HG03354 (cell line): ENCODE measurements at regions not wholly inside any gene's neighbourhood (a gene's known extent, or its start where the extent isn't known, plus 50 kb on each side); places are given as distances from the start of the nearest gene placed in this dataset.
"Not testable (repeated sequence)": the region's sequence is repeated elsewhere in the genome, so short reads cannot be mapped to it uniquely, and the experiment has no call there.

Experiments
- ATAC-seq: cut with Tn5 transposase; IDR thresholded peaks from one replicate; pipeline ENCODE4 v1.9.1; 2021; ENCODE audit warnings: mild to moderate bottlenecking; ENCODE audit not compliant: unreplicated experiment, poor library complexity, severe bottlenecking

GRCh38 chr4:125008676-125009075 is 296.1 kb upstream of the ANKRD50 start:
- ATAC-seq: no peak

- ATAC-seq: no peak
These were observed 292.1 kb upstream of the ANKRD50 start for GRCh38 chr4:125004676-125005075.

- no peak for ATAC-seq
These were observed 291.3 kb upstream of the ANKRD50 start for GRCh38 chr4:125003840-125004239.

GRCh38 chr4:124997991-124998390 is 285.5 kb upstream of the ANKRD50 start:
- ATAC-seq: no peak

GRCh38 chr4:124997124-124997523 is 284.6 kb upstream of the ANKRD50 start:
- no peak for ATAC-seq

- no peak for ATAC-seq
These were observed 281.3 kb upstream of the ANKRD50 start for GRCh38 chr4:124993838-124994237.

GRCh38 chr4:124990398-124990797 is 277.9 kb upstream of the ANKRD50 start:
- ATAC-seq: no peak

- no peak for ATAC-seq
These were observed 267.8 kb upstream of the ANKRD50 start for GRCh38 chr4:124980276-124980752.

- ATAC-seq: not testable (repeated sequence)
These were observed 266.0 kb upstream of the ANKRD50 start for GRCh38 chr4:124978536-124978935.

GRCh38 chr4:124977045-124977444 is 264.5 kb upstream of the ANKRD50 start:
- ATAC-seq: no peak

- ATAC-seq: no peak
These were observed 261.6 kb upstream of the ANKRD50 start for GRCh38 chr4:124974152-124974551.

GRCh38 chr4:124973716-124974115 is 261.2 kb upstream of the ANKRD50 start:
- ATAC-seq: no peak

- no peak for ATAC-seq
These were observed 257.5 kb upstream of the ANKRD50 start for GRCh38 chr4:124970011-124970410.

- ATAC-seq: no peak
These were observed 253.0 kb upstream of the ANKRD50 start for GRCh38 chr4:124965497-124965891.

- no peak for ATAC-seq
These were observed 252.4 kb upstream of the ANKRD50 start for GRCh38 chr4:124964852-124965496.

GRCh38 chr4:124964251-124964650 is 251.7 kb upstream of the ANKRD50 start:
- ATAC-seq: no peak

- ATAC-seq: no peak
These were observed 248.7 kb upstream of the ANKRD50 start for GRCh38 chr4:124961138-124961750.

- ATAC-seq: no peak
These were observed 246.3 kb upstream of the ANKRD50 start for GRCh38 chr4:124958847-124959246.

GRCh38 chr4:124955476-124955875 is 242.9 kb upstream of the ANKRD50 start:
- ATAC-seq: no peak

GRCh38 chr4:124954046-124954445 is 241.5 kb upstream of the ANKRD50 start:
- ATAC-seq: no peak

- no peak for ATAC-seq
These were observed 241.0 kb upstream of the ANKRD50 start for GRCh38 chr4:124953486-124953885.

- ATAC-seq: no peak
These were observed 240.5 kb upstream of the ANKRD50 start for GRCh38 chr4:124953061-124953460.
